SK-N-SH (cell line): ENCODE measurements at regions not wholly inside any gene's neighbourhood (a gene's known extent, or its start where the extent isn't known, plus 50 kb on each side); places are given as distances from the start of the nearest gene placed in this dataset.

Experiments used
- EZH2phosphoT487 ChIP-seq: fragments of 200-600 bp; sonication (generic); IDR thresholded peaks from 2 replicates; pipeline ENCODE4 v1.6.1; 2017; ENCODE audit warnings: low read depth, mixed run types, mild to moderate bottlenecking, antibody characterized with exemption, moderate library complexity, borderline replicate concordance
- TF ChIP-seq, protein P1 (sequence below): IDR thresholded peaks from 2 replicates; pipeline ENCODE4 v1.6.1; 2012; ENCODE audit warnings: mild to moderate bottlenecking, low read depth, low read length, moderate library complexity

DNA sequence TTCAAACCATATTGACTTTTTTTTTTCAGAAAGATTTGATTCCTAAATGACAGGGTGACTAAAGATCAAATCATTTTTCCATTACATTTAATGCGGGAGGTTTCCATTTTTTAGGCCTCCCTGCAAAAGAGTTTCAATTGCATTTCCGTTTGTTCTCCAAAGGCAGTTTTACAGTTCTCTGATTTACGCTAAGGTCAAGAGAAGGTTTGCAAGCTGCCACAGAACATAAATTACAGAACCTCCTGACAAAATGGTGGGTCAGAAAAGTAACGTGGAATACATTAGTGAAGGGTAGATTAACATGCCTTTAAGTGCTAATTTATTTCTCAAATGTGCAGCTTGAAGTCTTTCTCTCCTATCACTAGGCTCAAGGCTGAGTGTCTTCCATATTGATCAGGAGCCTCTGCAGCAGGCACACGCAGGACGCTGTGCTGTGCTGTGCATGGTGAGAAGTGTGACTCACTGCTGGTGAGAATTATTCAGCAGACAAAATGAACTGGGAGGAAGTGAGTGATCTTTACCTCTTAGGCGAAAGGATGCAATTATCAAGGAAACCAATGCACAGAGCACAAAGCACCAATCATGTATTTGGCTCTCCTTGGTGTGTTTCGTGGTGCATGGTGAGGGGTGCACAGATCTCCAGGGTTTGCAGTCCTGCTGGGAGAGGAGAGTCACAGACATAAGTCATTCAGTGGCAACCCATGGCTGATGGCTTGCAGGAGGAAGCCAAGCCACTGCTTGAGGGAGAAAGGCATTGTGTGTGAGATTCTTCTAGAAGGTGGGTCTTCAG, 136.3 kb downstream of the TENT4A start:
- TF ChIP-seq EZH2phosphoT487 = no peak
- TF ChIP-seq, protein P1, sequence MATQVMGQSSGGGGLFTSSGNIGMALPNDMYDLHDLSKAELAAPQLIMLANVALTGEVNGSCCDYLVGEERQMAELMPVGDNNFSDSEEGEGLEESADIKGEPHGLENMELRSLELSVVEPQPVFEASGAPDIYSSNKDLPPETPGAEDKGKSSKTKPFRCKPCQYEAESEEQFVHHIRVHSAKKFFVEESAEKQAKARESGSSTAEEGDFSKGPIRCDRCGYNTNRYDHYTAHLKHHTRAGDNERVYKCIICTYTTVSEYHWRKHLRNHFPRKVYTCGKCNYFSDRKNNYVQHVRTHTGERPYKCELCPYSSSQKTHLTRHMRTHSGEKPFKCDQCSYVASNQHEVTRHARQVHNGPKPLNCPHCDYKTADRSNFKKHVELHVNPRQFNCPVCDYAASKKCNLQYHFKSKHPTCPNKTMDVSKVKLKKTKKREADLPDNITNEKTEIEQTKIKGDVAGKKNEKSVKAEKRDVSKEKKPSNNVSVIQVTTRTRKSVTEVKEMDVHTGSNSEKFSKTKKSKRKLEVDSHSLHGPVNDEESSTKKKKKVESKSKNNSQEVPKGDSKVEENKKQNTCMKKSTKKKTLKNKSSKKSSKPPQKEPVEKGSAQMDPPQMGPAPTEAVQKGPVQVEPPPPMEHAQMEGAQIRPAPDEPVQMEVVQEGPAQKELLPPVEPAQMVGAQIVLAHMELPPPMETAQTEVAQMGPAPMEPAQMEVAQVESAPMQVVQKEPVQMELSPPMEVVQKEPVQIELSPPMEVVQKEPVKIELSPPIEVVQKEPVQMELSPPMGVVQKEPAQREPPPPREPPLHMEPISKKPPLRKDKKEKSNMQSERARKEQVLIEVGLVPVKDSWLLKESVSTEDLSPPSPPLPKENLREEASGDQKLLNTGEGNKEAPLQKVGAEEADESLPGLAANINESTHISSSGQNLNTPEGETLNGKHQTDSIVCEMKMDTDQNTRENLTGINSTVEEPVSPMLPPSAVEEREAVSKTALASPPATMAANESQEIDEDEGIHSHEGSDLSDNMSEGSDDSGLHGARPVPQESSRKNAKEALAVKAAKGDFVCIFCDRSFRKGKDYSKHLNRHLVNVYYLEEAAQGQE = no peak
